ENCODE measurements at regions not wholly inside any gene's neighbourhood (a gene's known extent, or its start where the extent isn't known, plus 50 kb on each side); places are given as distances from the start of the nearest gene placed in this dataset.

GRCh38 chr15:24899795-24900194 lies 55.0 kb upstream of the SNRPN start:
- in situ Hi-C loops (cut with HindIII; ENCODE audit: low sequenced_read_pairs) = no loop called here
- no peak for DNase-seq (ENCODE audit: low read depth, low spot score)
- no peak overlapping the region for H3K4me3 ChIP-seq (ENCODE audit: low read depth, low read length)
- TF ChIP-seq CTCF (IDR thresholded peaks at IDR 0.05; ENCODE audit: low read depth, low read length) = no peak

- in situ Hi-C loops (cut with HindIII; ENCODE audit: low sequenced_read_pairs) = no loop called here
- H3K4me3 ChIP-seq (ENCODE audit: low read depth, low read length) = no peak overlapping the region
- no peak for TF ChIP-seq CTCF (IDR thresholded peaks at IDR 0.05; ENCODE audit: low read depth, low read length)
- DNase-seq (ENCODE audit: low read depth, low spot score) = no peak
Observed at GRCh38 chr15:24901409-24901808, 53.4 kb upstream of the SNRPN start.

Data from astrocyte of the spinal cord (primary cell).